ENCODE measurements at regions not wholly inside any gene's neighbourhood (a gene's known extent, or its start where the extent isn't known, plus 50 kb on each side); places are given as distances from the start of the nearest gene placed in this dataset.

DNA sequence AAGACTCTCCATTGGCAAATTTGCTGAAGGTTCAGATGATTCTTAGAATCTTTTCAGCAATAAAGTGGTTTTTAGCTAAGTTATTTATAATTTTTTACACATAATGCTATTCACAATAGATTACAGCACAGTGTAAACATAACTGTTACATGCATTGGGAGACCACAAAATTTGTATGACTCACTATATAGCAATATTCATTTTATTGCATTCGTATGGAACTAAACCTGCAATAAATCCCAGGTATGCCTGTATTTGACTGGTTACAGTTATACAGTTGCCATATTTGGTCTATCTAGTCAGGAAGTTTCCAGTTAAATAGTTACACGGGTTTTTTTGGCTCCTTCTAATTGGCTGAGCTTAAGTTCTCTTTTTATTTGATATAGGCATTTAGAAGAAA lies 220.8 kb downstream of the MRPS30 start:
- TF ChIP-seq POLR2A (IDR thresholded peaks at IDR 0.05; ENCODE audit: low read depth, low read length) = no peak
- TF ChIP-seq, protein P1, sequence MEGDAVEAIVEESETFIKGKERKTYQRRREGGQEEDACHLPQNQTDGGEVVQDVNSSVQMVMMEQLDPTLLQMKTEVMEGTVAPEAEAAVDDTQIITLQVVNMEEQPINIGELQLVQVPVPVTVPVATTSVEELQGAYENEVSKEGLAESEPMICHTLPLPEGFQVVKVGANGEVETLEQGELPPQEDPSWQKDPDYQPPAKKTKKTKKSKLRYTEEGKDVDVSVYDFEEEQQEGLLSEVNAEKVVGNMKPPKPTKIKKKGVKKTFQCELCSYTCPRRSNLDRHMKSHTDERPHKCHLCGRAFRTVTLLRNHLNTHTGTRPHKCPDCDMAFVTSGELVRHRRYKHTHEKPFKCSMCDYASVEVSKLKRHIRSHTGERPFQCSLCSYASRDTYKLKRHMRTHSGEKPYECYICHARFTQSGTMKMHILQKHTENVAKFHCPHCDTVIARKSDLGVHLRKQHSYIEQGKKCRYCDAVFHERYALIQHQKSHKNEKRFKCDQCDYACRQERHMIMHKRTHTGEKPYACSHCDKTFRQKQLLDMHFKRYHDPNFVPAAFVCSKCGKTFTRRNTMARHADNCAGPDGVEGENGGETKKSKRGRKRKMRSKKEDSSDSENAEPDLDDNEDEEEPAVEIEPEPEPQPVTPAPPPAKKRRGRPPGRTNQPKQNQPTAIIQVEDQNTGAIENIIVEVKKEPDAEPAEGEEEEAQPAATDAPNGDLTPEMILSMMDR (IDR thresholded peaks at IDR 0.05; ENCODE audit: extremely low read depth in 1 of 2, insufficient read depth in 1 of 2, low read depth in 1 of 2, low read length in 2 of 2) = no peak
- TF ChIP-seq, protein P2, sequence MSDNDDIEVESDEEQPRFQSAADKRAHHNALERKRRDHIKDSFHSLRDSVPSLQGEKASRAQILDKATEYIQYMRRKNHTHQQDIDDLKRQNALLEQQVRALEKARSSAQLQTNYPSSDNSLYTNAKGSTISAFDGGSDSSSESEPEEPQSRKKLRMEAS (IDR thresholded peaks at IDR 0.05; ENCODE audit: insufficient read depth, insufficient read length) = no peak
- no peak for TF ChIP-seq MYC (IDR thresholded peaks at IDR 0.05; ENCODE audit: low read depth, low read length)
- TF ChIP-seq EZH2 (IDR thresholded peaks at IDR 0.05; ENCODE audit: borderline replicate concordance, low read depth, low read length, severe bottlenecking) = no peak
- no peak for TF ChIP-seq POLR2AphosphoS5 (IDR thresholded peaks at IDR 0.05; ENCODE audit: insufficient read depth, low read depth, low read length)
- TF ChIP-seq FOS (IDR thresholded peaks at IDR 0.05; ENCODE audit: borderline replicate concordance, insufficient read depth, low read length) = no peak
